T-cell (primary cell): ENCODE measurements at regions not wholly inside any gene's neighbourhood (a gene's known extent, or its start where the extent isn't known, plus 50 kb on each side); places are given as distances from the start of the nearest gene placed in this dataset.

Experiments
- ATAC-seq, 4 experiments: fragments of 200-7000 bp in 3 of 4; fragments of 150-1000 bp in 1 of 4; cut with Tn5 transposase; replicated peaks in 1 of 4; 1 replicate in 3 of 4; 2 replicates in 1 of 4; pipeline ENCODE4 v1.10.0; 2021; ENCODE audit warnings: moderate library complexity in 3 of 4, mild to moderate bottlenecking in 2 of 4, moderate number of reproducible peaks in 1 of 4
- CTCF ChIA-PET, 2 donors: fragments of 300-600 bp; sonication (Branson Sonifier 250); formaldehyde crosslinking; loops; one replicate each; lab custom pipeline; 2022; ENCODE audit warnings: antibody characterized with exemption in 2 of 2; lab: Charles Lee
- POLR2A ChIA-PET, 2 donors: fragments of 300-600 bp; sonication (Branson Sonifier 250); formaldehyde crosslinking; loops; one replicate each; lab custom pipeline; 2022; ENCODE audit warnings: antibody characterized with exemption in 2 of 2; lab: Charles Lee
- DNase-seq, 35 experiments: peaks; one replicate each; pipeline versions ENCODE4 v3.0.0 to v3.0.0-alpha.2; 2013 to 2023
- H3K27ac ChIP-seq: one replicate; pipeline ENCODE4 v1.5.1; 2013; ENCODE audit warnings: low read length
- H3K27me3 ChIP-seq, 2 experiments: replicated peaks in 1 of 2; 1 replicate in 1 of 2; 2 replicates in 1 of 2; pipeline versions ENCODE4 v1.6.1 to v1.7.0; 2013; ENCODE audit warnings: low read length in 1 of 2, mixed read lengths in 1 of 2; ENCODE audit not compliant: control insufficient read depth in 2 of 2, insufficient read depth in 2 of 2; ENCODE audit errors: extremely low read depth in 1 of 2
- H3K36me3 ChIP-seq, 2 donors: 1 replicate in 1 of 2; 2 replicates in 1 of 2; pipeline versions ENCODE4 v1.6.1 to v1.7.0; 2013; ENCODE audit warnings: low read length in 1 of 2; ENCODE audit not compliant: control insufficient read depth in 2 of 2, insufficient read depth in 1 of 2; ENCODE audit errors: extremely low read depth in 1 of 2
- H3K4me1 ChIP-seq, 2 experiments: 1 replicate in 1 of 2; 2 replicates in 1 of 2; pipeline versions ENCODE4 v1.6.1 to v1.7.0; 2013; ENCODE audit warnings: low read length in 2 of 2, mixed read lengths in 1 of 2; ENCODE audit not compliant: insufficient read depth in 2 of 2, control insufficient read depth in 1 of 2; ENCODE audit errors: extremely low read depth in 1 of 2
- H3K4me3 ChIP-seq, 2 donors: 1 replicate in 1 of 2; 2 replicates in 1 of 2; pipeline versions ENCODE4 v1.5.1 to v1.7.0; 2013; ENCODE audit warnings: mild to moderate bottlenecking in 2 of 2, low read length in 1 of 2, moderate library complexity in 1 of 2; ENCODE audit not compliant: control insufficient read depth in 1 of 2; ENCODE audit errors: extremely low read depth in 1 of 2
- H3K9me3 ChIP-seq: 2 replicates; pipeline ENCODE4 v1.7.0; 2013
- H3K27ac Mint-ChIP-seq, 2 donors: one replicate each; pipeline ENCODE4 v1.8.0; 2020 to 2021; ENCODE audit warnings: mild to moderate bottlenecking in 2 of 2, mixed read lengths in 2 of 2
- H3K27me3 Mint-ChIP-seq, 2 donors: one replicate each; pipeline ENCODE4 v1.8.0; 2021 to 2022; ENCODE audit warnings: mixed read lengths in 2 of 2
- H3K36me3 Mint-ChIP-seq: one replicate; pipeline ENCODE4 v1.8.0; 2021; ENCODE audit warnings: mixed read lengths
- H3K4me1 Mint-ChIP-seq, 3 donors: one replicate each; pipeline ENCODE4 v1.8.0; 2020 to 2022; ENCODE audit warnings: mixed read lengths in 3 of 3, mild to moderate bottlenecking in 1 of 3
- H3K4me3 Mint-ChIP-seq, 3 donors: one replicate each; pipeline ENCODE4 v1.8.0; 2020 to 2022; ENCODE audit warnings: mild to moderate bottlenecking in 3 of 3, mixed read lengths in 3 of 3, moderate library complexity in 3 of 3
- H3K9me3 Mint-ChIP-seq, 3 donors: one replicate each; pipeline ENCODE4 v1.8.0; 2020 to 2022; ENCODE audit warnings: mixed read lengths in 3 of 3
- WGBS: methylation state at CpG from one replicate; pipeline ENCODE4 v1.1.5; 2013; ENCODE audit warnings: missing lambda C conversion rate; ENCODE audit not compliant: insufficient coverage; 5-methylcytosine and 5-hydroxymethylcytosine counted together

GRCh38 chr2:88892788-88893187, 201.3 kb downstream of the RPIA start:
- H3K4me3 Mint-ChIP-seq: no peak overlapping the region
- DNase-seq: no peak
- Histone ChIP-seq H3K27ac (no peak overlapping the region), H3K27me3 (no peaks in the 10 kb centered on the region), H3K4me3 (no peak overlapping the region), H3K36me3 (no peaks in the 10 kb centered on the region), H3K4me1 (no peaks in the 10 kb centered on the region), H3K9me3 (no peaks in the 10 kb centered on the region)
- CTCF ChIA-PET: interaction anchor here (1.1 to 2.3 kb wide), 2 partner anchors 12 kb away, joined by 4 to 13 read pairs; no protein-coding TSS in a partner anchor
- H3K27ac Mint-ChIP-seq: no peak overlapping the region
- no peak for ATAC-seq
- POLR2A ChIA-PET: no interaction called here
- 91% methylated on average over 4 of the region's 4 CpGs for WGBS
- no peaks in the 10 kb centered on the region for H3K36me3 Mint-ChIP-seq
- no peaks in the 10 kb centered on the region for H3K4me1 Mint-ChIP-seq
- no peaks in the 10 kb centered on the region for H3K9me3 Mint-ChIP-seq
- H3K27me3 Mint-ChIP-seq: peaks cover under 1 to 8% of the 10 kb centered on the region in 2 donors

GRCh38 chr2:88896971-88897370, 205.5 kb downstream of the RPIA start:
- POLR2A ChIA-PET: no interaction called here
- Histone ChIP-seq H3K27me3 (no peaks in the 10 kb centered on the region), H3K4me3 (no peak overlapping the region), H3K36me3 (no peaks in the 10 kb centered on the region), H3K4me1 (no peaks in the 10 kb centered on the region), H3K27ac (no peak overlapping the region), H3K9me3 (no peaks in the 10 kb centered on the region)
- no peak for DNase-seq
- Mint-ChIP-seq H3K4me1 (no peaks in the 10 kb centered on the region), H3K27ac (no peak overlapping the region), H3K9me3 (no peaks in the 10 kb centered on the region), H3K36me3 (no peaks in the 10 kb centered on the region), H3K4me3 (no peak overlapping the region), H3K27me3 (peaks cover 10 to 11% of the 10 kb centered on the region in 2 donors)
- ATAC-seq: no peak
- CTCF ChIA-PET: no interaction called here
- WGBS: no CpG with 5 or more reads among the region's 1 CpG

- no peak for ATAC-seq
Measured at GRCh38 chr2:88897715-88898114, 206.2 kb downstream of the RPIA start.

GRCh38 chr2:88903749-88904353, 212.4 kb downstream of the RPIA start:
- Histone ChIP-seq H3K4me3 (no peak overlapping the region), H3K27ac (no peak overlapping the region), H3K4me1 (no peaks in the 10 kb centered on the region), H3K27me3 (no peaks in the 10 kb centered on the region), H3K9me3 (no peaks in the 10 kb centered on the region), H3K36me3 (no peaks in the 10 kb centered on the region)
- Mint-ChIP-seq H3K4me1 (no peaks in the 10 kb centered on the region), H3K36me3 (no peaks in the 10 kb centered on the region), H3K9me3 (no peaks in the 10 kb centered on the region), H3K4me3 (no peak overlapping the region), H3K27me3 (peaks cover 4 to 13% of the 10 kb centered on the region in 2 donors), H3K27ac (no peak overlapping the region)
- ATAC-seq (peak in 1 of 4 experiments; percentile 43), DNase-seq (peak in 2 of 35 experiments; percentile 1 to 30)
- WGBS: no CpG with 5 or more reads among the region's 2 CpGs
- CTCF ChIA-PET: interaction anchor here (0.6 to 1.0 kb wide), 3 partner anchors 15 to 260 kb away, joined by 3 to 6 read pairs (median 4); no protein-coding TSS in a partner anchor
- POLR2A ChIA-PET: no interaction called here

More at GRCh38 chr2:88897715-88898114, 206.2 kb downstream of the RPIA start:
- no peak for DNase-seq
- H3K9me3 ChIP-seq: no peaks in the 10 kb centered on the region
- ChIA-PET CTCF (no interaction called here), POLR2A (no interaction called here)
- no peaks in the 10 kb centered on the region for H3K36me3 ChIP-seq
- H3K4me1 ChIP-seq: no peaks in the 10 kb centered on the region
- no peak overlapping the region for H3K27ac ChIP-seq
- no peak overlapping the region for H3K4me3 Mint-ChIP-seq
- H3K27me3 ChIP-seq: no peaks in the 10 kb centered on the region
- no peaks in the 10 kb centered on the region for H3K9me3 Mint-ChIP-seq
- H3K4me1 Mint-ChIP-seq: no peaks in the 10 kb centered on the region
- WGBS: 0% methylated on average over 1 of the region's 1 CpG
- peaks cover 11 to 12% of the 10 kb centered on the region in 2 donors for H3K27me3 Mint-ChIP-seq
- no peaks in the 10 kb centered on the region for H3K36me3 Mint-ChIP-seq
- H3K27ac Mint-ChIP-seq: no peak overlapping the region
- no peak overlapping the region for H3K4me3 ChIP-seq

DNA sequence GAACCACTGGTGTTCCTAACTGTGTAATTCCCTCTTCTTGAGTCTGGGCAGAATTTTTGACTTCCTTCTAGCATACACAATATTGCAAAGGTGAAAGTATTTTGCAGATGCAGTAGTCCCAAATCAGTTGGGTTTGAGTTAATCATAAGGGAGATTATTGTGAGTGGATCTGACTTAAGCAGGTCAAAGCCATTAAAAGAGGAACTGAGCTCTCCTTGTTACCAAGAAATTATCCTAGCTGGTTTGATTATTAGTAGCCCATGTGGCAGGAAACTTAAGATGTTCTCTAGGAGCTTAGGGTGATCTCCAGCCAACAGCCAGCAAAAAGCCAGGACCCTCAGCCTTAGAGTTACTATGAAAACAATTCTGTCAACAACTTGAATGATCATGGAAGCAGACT, 221.8 kb downstream of the RPIA start:
- no peaks in the 10 kb centered on the region for H3K36me3 Mint-ChIP-seq
- no peak for DNase-seq
- H3K4me1 Mint-ChIP-seq: no peaks in the 10 kb centered on the region
- peaks cover 0 to 7% of the 10 kb centered on the region in 2 experiments for H3K27me3 ChIP-seq
- no peaks in the 10 kb centered on the region for H3K4me1 ChIP-seq
- H3K4me3 Mint-ChIP-seq: no peak overlapping the region
- no peaks in the 10 kb centered on the region for H3K9me3 Mint-ChIP-seq
- no peaks in the 10 kb centered on the region for H3K36me3 ChIP-seq
- ATAC-seq: no peak
- H3K27ac Mint-ChIP-seq: no peak overlapping the region
- H3K4me3 ChIP-seq: no peak overlapping the region
- H3K27me3 Mint-ChIP-seq: peaks cover 10 to 21% of the 10 kb centered on the region in 2 donors
- H3K27ac ChIP-seq: no peak overlapping the region
- POLR2A ChIA-PET: no interaction called here
- CTCF ChIA-PET: no interaction called here
- no peaks in the 10 kb centered on the region for H3K9me3 ChIP-seq

DNA sequence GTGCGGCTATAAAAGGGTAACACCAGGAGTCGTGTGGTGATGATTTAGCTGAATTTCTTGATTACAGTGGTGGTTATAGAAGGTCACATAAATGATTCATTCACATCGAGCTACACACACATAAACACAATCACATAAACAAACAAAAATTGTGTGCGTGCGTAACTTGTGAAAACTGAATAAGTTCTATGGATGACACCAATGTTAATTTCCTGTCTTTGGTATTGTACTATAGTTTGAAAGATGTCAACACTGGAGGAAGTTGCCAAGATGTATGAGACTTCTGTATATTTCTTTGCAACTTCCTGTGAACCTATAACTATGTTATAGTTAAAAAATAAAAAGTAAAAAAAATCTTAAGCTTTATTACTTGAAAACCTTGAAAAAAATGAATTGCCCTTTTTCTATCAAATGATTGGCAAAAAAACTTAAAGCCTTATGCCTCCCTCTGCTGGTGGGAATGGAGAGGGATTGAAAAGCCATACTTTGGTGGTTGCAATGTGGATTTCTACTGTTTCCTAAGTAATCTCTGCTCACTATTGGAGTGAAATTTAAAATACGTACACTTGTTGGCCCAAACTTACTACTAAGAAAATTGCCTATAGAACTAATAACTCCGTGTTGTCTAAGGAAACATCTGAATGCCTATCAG, 227.7 kb downstream of the RPIA start:
- Histone ChIP-seq H3K9me3 (no peaks in the 10 kb centered on the region), H3K4me3 (no peak overlapping the region), H3K27ac (no peak overlapping the region), H3K4me1 (no peaks in the 10 kb centered on the region), H3K36me3 (no peaks in the 10 kb centered on the region), H3K27me3 (peaks cover 0 to 7% of the 10 kb centered on the region in 2 experiments)
- CTCF ChIA-PET: interaction anchor here (1.0 to 1.5 kb wide), 4 partner anchors 15 to 179 kb away, joined by 3 to 4 read pairs (median 3); no protein-coding TSS in a partner anchor
- POLR2A ChIA-PET: no interaction called here
- H3K4me3 Mint-ChIP-seq: no peak overlapping the region
- H3K27ac Mint-ChIP-seq: no peak overlapping the region
- H3K36me3 Mint-ChIP-seq: no peaks in the 10 kb centered on the region
- ATAC-seq (peak in 1 of 4 experiments; percentile 68), DNase-seq (peak in 3 of 35 experiments; percentile 3 to 21 (median 9))
- peaks cover 0 to 6% (median 0%) of the 10 kb centered on the region in 3 donors for H3K4me1 Mint-ChIP-seq
- H3K27me3 Mint-ChIP-seq: peaks cover 0 to 12% of the 10 kb centered on the region in 2 donors
- no CpG with 5 or more reads among the region's 7 CpGs for WGBS
- H3K9me3 Mint-ChIP-seq: no peaks in the 10 kb centered on the region
